ENCODE measurements at regions not wholly inside any gene's neighbourhood (a gene's known extent, or its start where the extent isn't known, plus 50 kb on each side); places are given as distances from the start of the nearest gene placed in this dataset.
"Not testable (repeated sequence)": the region's sequence is repeated elsewhere in the genome, so short reads cannot be mapped to it uniquely, and the experiment has no call there.

DNA sequence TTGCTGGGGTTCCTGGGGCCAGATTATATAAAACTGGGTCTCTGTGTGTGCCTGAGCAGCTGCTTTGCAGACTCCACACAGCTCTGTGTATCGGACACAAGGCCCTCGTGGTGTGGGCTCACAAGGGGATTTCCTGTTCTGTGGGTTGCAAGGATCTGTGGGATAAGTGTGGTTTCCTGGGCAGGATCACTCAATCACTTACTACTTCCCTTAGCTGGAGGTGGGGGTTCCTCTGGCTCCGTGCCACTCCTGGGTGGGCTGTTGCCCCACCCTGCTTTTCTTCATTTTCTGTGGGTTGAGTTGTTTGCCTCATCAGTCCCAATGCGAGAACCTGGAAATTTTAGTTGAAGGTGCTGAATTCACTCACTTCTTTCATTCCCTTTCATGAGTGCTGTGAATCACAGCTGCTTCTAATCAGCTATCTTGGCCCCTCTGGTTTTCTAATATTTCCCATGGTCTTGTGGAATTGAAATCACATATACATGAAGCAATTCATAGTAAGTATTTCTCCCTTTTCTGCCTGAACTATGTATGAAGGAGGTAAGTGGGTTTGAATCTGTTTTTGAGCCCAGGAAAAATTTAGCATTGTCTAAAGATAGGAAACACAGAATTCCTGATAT lies 196.3 kb downstream of the DCDC2C start:
- TF ChIP-seq POLR2AphosphoS5 (IDR thresholded peaks at IDR 0.05) (no peak), CTCF (IDR thresholded peaks at IDR 0.05) (no peak), POLR2A (IDR thresholded peaks at IDR 0.05) (no peak)
- H3K27me3 ChIP-seq = no peaks in the 10 kb centered on the region
- no peak for DNase-seq (ENCODE audit: low spot score in 2 of 2)
- no peak overlapping the region for H3K27ac ChIP-seq
- H3K4me3 ChIP-seq = no peak overlapping the region
- no peaks in the 10 kb centered on the region for H3K4me1 ChIP-seq
- no peaks in the 10 kb centered on the region for H3K36me3 ChIP-seq
- peaks cover 0 to 5% of the 10 kb centered on the region in 2 donors for H3K9me3 ChIP-seq
- intact Hi-C loops (cut with DNase I; ENCODE audit: low total_unique reads) = loop anchor here (5.0 kb wide), 1 partner anchor 1207 kb away; no protein-coding TSS in a partner anchor

DNA sequence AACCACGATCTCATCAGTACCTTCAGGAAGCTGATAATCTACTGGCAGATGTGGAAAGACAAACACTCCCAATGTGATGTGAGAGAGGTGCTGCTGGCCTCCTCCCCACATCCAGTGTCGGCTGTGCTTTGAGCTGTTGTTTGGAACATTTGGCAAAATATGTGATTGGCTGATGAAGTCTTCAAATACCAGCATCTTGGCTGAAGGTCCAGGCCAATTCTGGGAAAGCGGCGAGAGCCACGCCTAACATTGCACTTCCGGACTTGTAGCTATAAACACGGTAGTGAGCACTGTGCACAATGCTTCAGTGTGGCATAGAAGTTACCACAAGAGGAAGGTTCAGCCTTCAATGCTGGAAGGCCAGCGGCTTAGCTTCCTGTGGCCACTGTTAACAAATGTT lies 198.8 kb downstream of the DCDC2C start:
- H3K27ac ChIP-seq = no peak overlapping the region
- DNase-seq (ENCODE audit: low spot score in 2 of 2) = no peak
- intact Hi-C loops (cut with DNase I; ENCODE audit: low total_unique reads) = no loop called here

DNA sequence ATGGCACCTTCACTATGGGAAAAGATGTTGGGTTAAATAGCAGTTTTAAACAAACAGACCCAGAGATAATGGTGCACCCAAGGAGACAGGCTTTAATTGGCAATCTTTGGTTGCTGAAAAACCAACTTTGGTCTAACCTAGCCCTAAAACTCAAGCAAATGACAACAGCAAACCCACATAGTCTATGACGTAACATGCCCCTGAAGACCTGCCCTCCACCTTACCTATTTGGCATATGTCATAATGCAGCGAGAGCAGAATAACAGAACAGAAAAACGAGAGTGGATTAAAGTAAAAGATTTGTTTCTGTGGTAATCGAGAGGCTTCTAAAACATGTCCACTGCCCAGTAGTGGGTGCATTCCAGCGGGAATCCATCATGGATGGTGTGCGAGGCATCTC lies 200.7 kb downstream of the DCDC2C start:
- Histone ChIP-seq H3K27ac (no peak overlapping the region), H3K4me1 (no peaks in the 10 kb centered on the region), H3K4me3 (no peak overlapping the region), H3K9me3 (peaks cover 6 to 23% of the 10 kb centered on the region in 2 donors), H3K27me3 (no peaks in the 10 kb centered on the region), H3K36me3 (no peaks in the 10 kb centered on the region)
- intact Hi-C loops (cut with DNase I; ENCODE audit: low total_unique reads) = no loop called here
- DNase-seq (ENCODE audit: low spot score in 2 of 2) = no peak
- TF ChIP-seq CTCF (IDR thresholded peaks at IDR 0.05) (no peak), POLR2AphosphoS5 (IDR thresholded peaks at IDR 0.05) (no peak)

More for the DNA sequence above, 198.8 kb downstream of the DCDC2C start:
- no peaks in the 10 kb centered on the region for H3K27me3 ChIP-seq
- H3K36me3 ChIP-seq = no peaks in the 10 kb centered on the region
- no peaks in the 10 kb centered on the region for H3K4me1 ChIP-seq
- TF ChIP-seq POLR2AphosphoS5 (IDR thresholded peaks at IDR 0.05) (no peak), CTCF (IDR thresholded peaks at IDR 0.05) (no peak), POLR2A (IDR thresholded peaks at IDR 0.05) (no peak)
- H3K9me3 ChIP-seq = peaks cover 0 to 9% of the 10 kb centered on the region in 2 donors
- H3K4me3 ChIP-seq = no peak overlapping the region

DNA sequence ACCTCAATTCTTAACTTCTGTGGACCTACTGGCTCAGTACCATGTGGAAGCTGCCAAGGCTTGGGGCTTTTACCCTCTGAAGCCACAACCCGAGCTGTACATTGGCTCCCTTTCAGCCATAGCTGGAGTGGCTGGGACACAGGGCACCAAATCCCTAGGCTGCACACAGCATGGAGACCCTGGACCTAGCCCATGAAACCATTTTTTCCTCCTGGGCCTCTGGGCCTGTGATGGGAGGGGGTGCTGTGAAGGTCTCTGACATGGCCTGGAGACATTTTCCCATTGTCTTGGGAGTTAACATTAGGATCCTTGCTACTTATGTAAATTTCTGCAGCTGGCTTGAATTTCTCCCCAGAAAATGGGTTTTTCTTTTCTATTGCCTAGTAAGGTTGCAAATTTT lies 205.1 kb downstream of the DCDC2C start:
- DNase-seq (ENCODE audit: low spot score in 2 of 2); H3K27me3 ChIP-seq; H3K27ac ChIP-seq; H3K36me3 ChIP-seq; intact Hi-C loops (cut with DNase I; ENCODE audit: low total_unique reads); H3K4me1 ChIP-seq; H3K4me3 ChIP-seq: not testable (repeated sequence)
- peaks cover 6 to 29% of the 10 kb centered on the region in 2 donors for H3K9me3 ChIP-seq

- DNase-seq (ENCODE audit: low spot score in 2 of 2) = no peak
- Histone ChIP-seq H3K4me1 (no peaks in the 10 kb centered on the region), H3K9me3 (peaks cover 6 to 27% of the 10 kb centered on the region in 2 donors), H3K27ac (no peak overlapping the region), H3K4me3 (no peak overlapping the region), H3K27me3 (no peaks in the 10 kb centered on the region), H3K36me3 (no peaks in the 10 kb centered on the region)
- TF ChIP-seq POLR2A (IDR thresholded peaks at IDR 0.05) (no peak), CTCF (IDR thresholded peaks at IDR 0.05) (no peak), POLR2AphosphoS5 (IDR thresholded peaks at IDR 0.05) (no peak)
- intact Hi-C loops (cut with DNase I; ENCODE audit: low total_unique reads) = no loop called here
Measured at GRCh38 chr2:3911882-3912455, 208.6 kb downstream of the DCDC2C start.

Measured in breast epithelium (tissue), 4 donors.